ENCODE measurements at regions not wholly inside any gene's neighbourhood (a gene's known extent, or its start where the extent isn't known, plus 50 kb on each side); places are given as distances from the start of the nearest gene placed in this dataset.

- no peak overlapping the region for H3K4me3 ChIP-seq (ENCODE audit: low read depth, low read length)
- TF ChIP-seq CTCF (conservative IDR thresholded peaks at IDR 0.05; ENCODE audit: low read depth, low read length): no peak
- no peak for DNase-seq (ENCODE audit: low read depth)
Observed at GRCh38 chr5:92332039-92332438, 948.9 kb upstream of the ARRDC3 start.

DNA sequence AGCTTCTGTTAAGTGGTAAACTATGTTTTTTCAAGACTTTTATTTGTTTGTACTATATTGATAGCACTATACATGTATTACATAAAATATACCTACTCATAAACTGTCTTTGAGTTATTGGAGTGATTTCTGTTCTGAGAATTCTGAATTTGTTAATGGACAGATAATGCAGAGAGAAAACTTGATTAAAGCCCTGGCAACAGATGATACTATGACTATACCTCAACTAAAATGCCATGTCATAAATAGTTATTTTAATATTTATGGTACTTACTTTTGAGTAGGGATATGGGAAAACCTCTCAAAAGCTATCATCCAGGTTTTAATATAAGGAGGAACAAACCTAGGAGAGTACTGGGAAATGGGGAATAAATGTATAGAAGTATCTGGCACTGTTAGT is 947.2 kb upstream of the ARRDC3 start:
- TF ChIP-seq CTCF (conservative IDR thresholded peaks at IDR 0.05; ENCODE audit: low read depth, low read length): no peak
- H3K4me3 ChIP-seq (ENCODE audit: low read depth, low read length): no peak overlapping the region
- no peak for DNase-seq (ENCODE audit: low read depth)

- no peak overlapping the region for H3K4me3 ChIP-seq (ENCODE audit: low read depth, low read length)
- no peak for TF ChIP-seq CTCF (conservative IDR thresholded peaks at IDR 0.05; ENCODE audit: low read depth, low read length)
- DNase-seq (ENCODE audit: low read depth): no peak
Observed at GRCh38 chr5:92329759-92330158, 946.6 kb upstream of the ARRDC3 start.

DNA sequence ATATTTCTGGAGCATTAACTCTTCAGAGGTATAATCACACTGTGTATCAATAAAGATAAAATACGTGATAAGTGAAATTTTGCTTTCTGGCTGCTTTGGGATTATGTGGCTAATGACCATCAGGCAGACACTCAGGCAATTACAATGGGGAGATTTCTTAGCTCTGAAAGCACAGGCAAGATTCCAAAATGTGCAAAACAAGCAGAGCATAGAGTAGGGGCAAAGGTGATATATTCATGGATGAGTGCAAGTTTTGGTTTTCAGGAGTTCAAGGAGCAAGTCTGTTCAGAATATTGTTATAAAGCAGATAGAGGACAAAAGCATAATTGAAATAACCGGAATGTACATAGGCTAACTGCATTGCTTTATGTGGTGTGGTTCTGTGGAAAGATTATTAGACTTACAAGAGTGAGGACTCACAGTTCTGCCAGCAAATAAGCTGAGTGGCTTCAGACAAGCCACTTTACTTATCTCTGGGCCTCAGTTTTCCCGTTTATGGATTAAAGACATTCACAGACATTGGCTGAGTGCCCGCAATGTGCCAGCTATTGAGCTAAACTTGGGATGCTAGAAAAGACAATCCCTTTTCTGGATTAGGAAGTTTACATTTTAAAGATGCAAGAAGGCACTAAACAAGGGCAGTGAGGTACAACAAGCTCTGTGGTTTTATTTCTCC is 945.6 kb upstream of the ARRDC3 start:
- DNase-seq (ENCODE audit: low read depth): no peak

DNA sequence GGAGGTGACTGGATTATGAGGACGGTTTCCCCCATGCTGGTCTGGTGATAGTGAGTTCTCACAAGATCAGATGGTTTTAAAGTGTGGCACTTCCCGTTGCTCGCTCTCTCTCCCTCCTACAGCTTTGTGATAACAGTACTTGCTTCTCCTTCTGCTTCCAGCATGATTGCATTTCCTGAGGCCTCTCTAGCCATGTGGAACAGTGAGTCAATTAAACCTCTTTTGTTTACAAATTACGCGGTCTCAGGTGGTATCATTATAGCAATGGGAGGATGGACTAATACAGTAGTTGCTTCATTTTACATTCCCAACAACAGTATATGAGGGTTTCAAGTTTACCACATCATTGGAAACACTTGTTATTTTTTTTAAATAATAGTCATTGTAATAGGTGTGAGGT is 937.3 kb upstream of the ARRDC3 start:
- DNase-seq (ENCODE audit: low read depth): no peak
- H3K4me3 ChIP-seq (ENCODE audit: low read depth, low read length): no peak overlapping the region
- no peak for TF ChIP-seq CTCF (conservative IDR thresholded peaks at IDR 0.05; ENCODE audit: low read depth, low read length)

More for the DNA sequence above, 945.6 kb upstream of the ARRDC3 start:
- no peak overlapping the region for H3K4me3 ChIP-seq (ENCODE audit: low read depth, low read length)
- TF ChIP-seq CTCF (conservative IDR thresholded peaks at IDR 0.05; ENCODE audit: low read depth, low read length): no peak

DNA sequence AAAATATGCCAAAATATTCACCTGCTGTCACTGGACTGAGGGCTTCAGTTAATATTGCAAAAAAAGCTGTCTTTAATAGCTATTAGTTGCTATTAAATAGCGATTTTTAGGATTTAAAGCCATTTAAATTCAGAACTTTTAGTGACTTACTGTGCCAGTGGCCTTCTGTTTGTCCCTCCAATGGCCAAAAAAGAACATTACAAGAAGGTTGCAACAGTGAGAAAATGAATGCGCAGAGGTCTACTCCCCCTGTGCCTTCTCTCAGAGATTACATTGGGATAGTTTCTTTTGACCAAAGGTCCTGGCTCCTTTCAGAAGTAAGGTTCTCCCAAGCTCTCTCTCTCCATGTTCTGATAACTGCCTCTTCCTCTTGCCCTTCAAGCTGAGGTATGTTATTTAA is 930.3 kb upstream of the ARRDC3 start:
- H3K4me3 ChIP-seq (ENCODE audit: low read depth, low read length): no peak overlapping the region
- no peak for DNase-seq (ENCODE audit: low read depth)
- no peak for TF ChIP-seq CTCF (conservative IDR thresholded peaks at IDR 0.05; ENCODE audit: low read depth, low read length)

- TF ChIP-seq CTCF (conservative IDR thresholded peaks at IDR 0.05; ENCODE audit: low read depth, low read length): peak; percentile 65
- DNase-seq (ENCODE audit: low read depth): no peak
- H3K4me3 ChIP-seq (ENCODE audit: low read depth, low read length): no peak overlapping the region
Observed at GRCh38 chr5:92309336-92309991, 926.3 kb upstream of the ARRDC3 start.

All from epithelial cell of proximal tubule (primary cell).